H1 (cell line): ENCODE measurements at regions not wholly inside any gene's neighbourhood (a gene's known extent, or its start where the extent isn't known, plus 50 kb on each side); places are given as distances from the start of the nearest gene placed in this dataset.

Source experiments
- CTCF ChIA-PET: fragments of 300-600 bp; sonication (Branson Sonifier 250); formaldehyde crosslinking; loops from one replicate; lab custom pipeline; 2021; ENCODE audit not compliant: partially characterized antibody; lab: Charles Lee
- POLR2A ChIA-PET: fragments of 300-600 bp; sonication (Branson Sonifier 250); formaldehyde crosslinking; loops from one replicate; lab custom pipeline; 2021; ENCODE audit warnings: inconsistent platforms; ENCODE audit not compliant: partially characterized antibody; lab: Charles Lee
- DNase-seq, 2 experiments: peaks; one replicate each; pipeline versions ENCODE4 v3.0.0 to v3.0.0-alpha.2; 2010 to 2022; ENCODE audit warnings: low spot score in 2 of 2, low read depth in 1 of 2, mixed read lengths in 1 of 2
- FAIRE-seq: peaks from 2 replicates; lab custom pipeline; 2011; peaks lifted over from hg19 to GRCh38; lab: Jason Lieb, UNC
- H2AFZ ChIP-seq: 2 replicates; pipeline ENCODE4 v1.8.1; 2012; ENCODE audit warnings: low read length, inconsistent platforms
- H2AK5ac ChIP-seq: 2 replicates; pipeline ENCODE4 v1.6.1; 2013; ENCODE audit warnings: low read depth, low read length
- H2BK120ac ChIP-seq: replicated peaks from 2 replicates; pipeline ENCODE3; 2013; ENCODE audit warnings: low read depth, low read length, inconsistent platforms
- H2BK12ac ChIP-seq: 2 replicates; pipeline ENCODE4 v1.6.1; 2013; ENCODE audit warnings: low read depth, low read length
- H2BK15ac ChIP-seq: 2 replicates; pipeline ENCODE4 v1.6.1; 2013; ENCODE audit warnings: low read length
- H2BK20ac ChIP-seq: 2 replicates; pipeline ENCODE4 v1.6.1; 2013; ENCODE audit warnings: low read length
- H2BK5ac ChIP-seq: 2 replicates; pipeline ENCODE4 v1.6.1; 2013; ENCODE audit warnings: low read depth, low read length
- H3K14ac ChIP-seq: 2 replicates; pipeline ENCODE4 v1.6.1; 2013; ENCODE audit warnings: inconsistent platforms; ENCODE audit not compliant: insufficient read length
- H3K18ac ChIP-seq: 2 replicates; pipeline ENCODE4 v1.6.1; 2013; ENCODE audit warnings: low read length; ENCODE audit errors: extremely low read depth
- H3K23ac ChIP-seq: 2 replicates; pipeline ENCODE4 v1.6.1; 2013; ENCODE audit warnings: inconsistent platforms; ENCODE audit not compliant: insufficient read length
- H3K23me2 ChIP-seq: 2 replicates; pipeline ENCODE4 v1.6.1; 2013; ENCODE audit warnings: low read depth, low read length
- H3K27ac ChIP-seq: 2 replicates; pipeline ENCODE4 v1.6.1; 2011; ENCODE audit warnings: low read depth, low read length, inconsistent platforms
- H3K27me3 ChIP-seq, 4 experiments: replicated peaks in 1 of 4; 1 replicate in 1 of 4; 2 replicates in 3 of 4; pipeline versions ENCODE4 v1.6.1 to v1.8.1; 2011 to 2013; ENCODE audit warnings: low read length in 3 of 4, mild to moderate bottlenecking in 3 of 4, inconsistent platforms in 2 of 4, mixed read lengths in 2 of 4, moderate library complexity in 1 of 4; ENCODE audit not compliant: control insufficient read depth in 3 of 4, insufficient read depth in 3 of 4; ENCODE audit errors: extremely low read depth in 1 of 4
- H3K36me3 ChIP-seq, 4 experiments: 2 replicates each; pipeline versions ENCODE4 v1.6.1 to v1.8.1; 2011 to 2013; ENCODE audit warnings: mild to moderate bottlenecking in 4 of 4, low read length in 3 of 4, moderate library complexity in 2 of 4, control low read depth in 1 of 4, inconsistent platforms in 1 of 4; ENCODE audit not compliant: insufficient read depth in 4 of 4, control insufficient read depth in 2 of 4
- H3K4ac ChIP-seq: replicated peaks from 2 replicates; pipeline ENCODE3; 2013; ENCODE audit warnings: low read length, low read depth, mixed read lengths, inconsistent platforms; ENCODE audit not compliant: insufficient read length
- H3K4me1 ChIP-seq, 4 experiments: replicated peaks in 1 of 4; 1 replicate in 1 of 4; 2 replicates in 3 of 4; pipeline versions ENCODE4 v1.6.1 to v1.8.1; 2011 to 2013; ENCODE audit warnings: low read length in 3 of 4, inconsistent platforms in 2 of 4, mixed read lengths in 1 of 4; ENCODE audit not compliant: insufficient read depth in 4 of 4, control insufficient read depth in 3 of 4
- H3K4me2 ChIP-seq, 2 experiments: 2 replicates each; pipeline versions ENCODE4 v1.6.1 to v1.8.1; 2011 to 2013; ENCODE audit warnings: low read depth in 2 of 2, low read length in 2 of 2, control low read depth in 1 of 2, inconsistent platforms in 1 of 2, mild to moderate bottlenecking in 1 of 2; ENCODE audit not compliant: insufficient read depth in 1 of 2
- H3K4me3 ChIP-seq, 4 experiments: fragments of 200-600, 300-600 bp in 1 of 4; sonication (generic), shearing (Covaris generic), sonication (Bioruptor Twin) in 1 of 4; 2 replicates each; pipeline versions ENCODE4 v1.5.1 to v1.8.1; 2011 to 2016; ENCODE audit warnings: low read length in 4 of 4, low read depth in 3 of 4, control low read depth in 2 of 4, inconsistent platforms in 2 of 4, mild to moderate bottlenecking in 2 of 4, mixed read lengths in 1 of 4, moderate library complexity in 1 of 4; ENCODE audit not compliant: insufficient read depth in 2 of 4; ENCODE audit errors: extremely low read depth in 1 of 4
- H3K56ac ChIP-seq: replicated peaks from 2 replicates; pipeline ENCODE3; 2013; ENCODE audit warnings: low read depth, mild to moderate bottlenecking, mixed read lengths, low read length, inconsistent platforms; ENCODE audit not compliant: insufficient read length
- H3K79me1 ChIP-seq: 2 replicates; pipeline ENCODE4 v1.6.1; 2013; ENCODE audit warnings: low read depth, low read length, control low read depth
- H3K79me2 ChIP-seq, 2 experiments: 2 replicates each; pipeline versions ENCODE4 v1.6.1 to v1.8.1; 2012 to 2013; ENCODE audit warnings: low read length in 2 of 2, mild to moderate bottlenecking in 2 of 2, inconsistent platforms in 1 of 2; ENCODE audit not compliant: insufficient read depth in 2 of 2, control insufficient read depth in 1 of 2
- H3K9ac ChIP-seq, 4 experiments: replicated peaks in 1 of 4; 1 replicate in 1 of 4; 2 replicates in 3 of 4; pipeline versions ENCODE4 v1.6.1 to v1.8.1; 2011 to 2013; ENCODE audit warnings: low read depth in 3 of 4, low read length in 3 of 4, control low read depth in 2 of 4, mild to moderate bottlenecking in 2 of 4, moderate library complexity in 2 of 4, inconsistent platforms in 1 of 4; ENCODE audit errors: extremely low read depth in 1 of 4
- H3K9me3 ChIP-seq, 2 experiments: 2 replicates each; pipeline versions ENCODE4 v1.6.1 to v1.8.1; 2012 to 2013; ENCODE audit warnings: mild to moderate bottlenecking in 2 of 2, moderate library complexity in 2 of 2, control low read depth in 1 of 2, inconsistent platforms in 1 of 2, low read depth in 1 of 2, low read length in 1 of 2, mixed read lengths in 1 of 2; ENCODE audit not compliant: insufficient read depth in 2 of 2
- H4K20me1 ChIP-seq, 2 experiments: replicated peaks in 1 of 2; 2 replicates each; pipeline versions ENCODE3 to v1.8.1; 2011 to 2013; ENCODE audit warnings: inconsistent platforms in 2 of 2, low read length in 2 of 2, mild to moderate bottlenecking in 1 of 2; ENCODE audit not compliant: insufficient read depth in 2 of 2, control insufficient read depth in 1 of 2
- H4K5ac ChIP-seq: 2 replicates; pipeline ENCODE4 v1.6.1; 2013; ENCODE audit warnings: low read length, low read depth, mixed read lengths, inconsistent platforms; ENCODE audit not compliant: insufficient read length
- H4K8ac ChIP-seq: 2 replicates; pipeline ENCODE4 v1.8.0; 2013; ENCODE audit warnings: mild to moderate bottlenecking, moderate library complexity, low read length, inconsistent platforms; ENCODE audit not compliant: insufficient read depth; ENCODE audit errors: extremely low read depth
- H4K91ac ChIP-seq: replicated peaks from 2 replicates; pipeline ENCODE3; 2013; ENCODE audit warnings: low read length, mixed read lengths, inconsistent platforms; ENCODE audit not compliant: insufficient read length
- BCL11A ChIP-seq, 2 experiments: IDR thresholded peaks; one replicate each; pipeline ENCODE4 v1.6.1; 2011; ENCODE audit warnings: low read depth in 2 of 2, low read length in 2 of 2, mild to moderate bottlenecking in 2 of 2
- BRCA1 ChIP-seq: IDR thresholded peaks from 2 replicates; pipeline ENCODE4 v1.6.1; 2012; ENCODE audit warnings: low read depth, low read length, improper control_type of control experiment
- CHD2 ChIP-seq: IDR thresholded peaks from 2 replicates; pipeline ENCODE4 v1.6.1; 2012; ENCODE audit warnings: low read length, improper control_type of control experiment
- CREB1 ChIP-seq: IDR thresholded peaks from 2 replicates; pipeline ENCODE4 v1.6.1; 2012; ENCODE audit warnings: inconsistent platforms
- EP300 ChIP-seq, 2 experiments: IDR thresholded peaks; 1 replicate in 1 of 2; 2 replicates in 1 of 2; pipeline ENCODE4 v1.6.1; 2011 to 2012; ENCODE audit warnings: low read depth in 2 of 2, low read length in 2 of 2, mild to moderate bottlenecking in 2 of 2, borderline replicate concordance in 1 of 2, inconsistent platforms in 1 of 2, moderate library complexity in 1 of 2
- EZH2 ChIP-seq: fragments of 200-600 bp; sonication (generic); IDR thresholded peaks from 2 replicates; pipeline ENCODE4 v1.7.1; 2012; ENCODE audit warnings: low read depth, mild to moderate bottlenecking, moderate library complexity, low read length, inconsistent platforms; ENCODE audit not compliant: severe bottlenecking
- FOSL1 ChIP-seq: IDR thresholded peaks from 2 replicates; pipeline ENCODE4 v1.6.1; 2011; ENCODE audit warnings: mild to moderate bottlenecking, low read depth, low read length, moderate library complexity; ENCODE audit not compliant: insufficient read depth
- HDAC2 ChIP-seq, 2 experiments: fragments of 300-600 bp in 1 of 2; sonication (generic) in 1 of 2; IDR thresholded peaks; 2 replicates each; pipeline ENCODE4 v1.6.1; 2011 to 2012; ENCODE audit warnings: low read depth in 2 of 2, low read length in 2 of 2, mild to moderate bottlenecking in 2 of 2, moderate library complexity in 2 of 2, borderline replicate concordance in 1 of 2, inconsistent platforms in 1 of 2
- MAFK ChIP-seq: IDR thresholded peaks from 2 replicates; pipeline ENCODE4 v1.6.1; 2012; ENCODE audit warnings: low read depth, mild to moderate bottlenecking, improper control_type of control experiment, low read length
- PHF8 ChIP-seq: fragments of 200-600 bp; sonication (generic); conservative IDR thresholded peaks from 2 replicates; pipeline ENCODE4 v1.7.1; 2012; ENCODE audit warnings: low read depth, mild to moderate bottlenecking, inconsistent platforms, low read length, moderate library complexity
- RFX5 ChIP-seq: IDR thresholded peaks from 2 replicates; pipeline ENCODE4 v1.6.1; 2011; ENCODE audit warnings: low read depth, low read length, improper control_type of control experiment, borderline replicate concordance
- RXRA ChIP-seq: IDR thresholded peaks from 2 replicates; pipeline ENCODE4 v1.6.1; 2011; ENCODE audit warnings: low read depth, mild to moderate bottlenecking, low read length, moderate library complexity; ENCODE audit not compliant: insufficient read depth
- SAP30 ChIP-seq: fragments of 300-600 bp; sonication (generic); IDR thresholded peaks from 2 replicates; pipeline ENCODE4 v1.7.1; 2012; ENCODE audit warnings: low read length, moderate library complexity, mild to moderate bottlenecking, inconsistent platforms; ENCODE audit not compliant: insufficient read depth, insufficient replicate concordance
- SIRT6 ChIP-seq: IDR thresholded peaks from one replicate; pipeline ENCODE4 v1.7.1; 2012; ENCODE audit warnings: low read length, inconsistent platforms
- ZNF274 ChIP-seq: IDR thresholded peaks from 2 replicates; pipeline ENCODE4 v1.7.0; 2012; ENCODE audit warnings: low read length, borderline replicate concordance; ENCODE audit errors: extremely low read depth
- WGBS, 2 experiments: shearing (Covaris generic) in 1 of 2; methylation state at CpG; one replicate each; pipeline versions ENCODE4 v1.1.6 to v1.1.7; 2013 to 2015; ENCODE audit warnings: low lambda C conversion rate in 2 of 2, mixed read lengths in 2 of 2, inconsistent platforms in 1 of 2, low coverage in 1 of 2, missing lambda C conversion rate in 1 of 2; ENCODE audit not compliant: insufficient replicate concordance in 2 of 2, insufficient coverage in 1 of 2, insufficient read length in 1 of 2; ENCODE audit errors: extremely low coverage in 1 of 2, missing lambda C conversion rate in 1 of 2; 5-methylcytosine and 5-hydroxymethylcytosine counted together

- Histone ChIP-seq H2BK20ac (no peak overlapping the region), H3K14ac (no peak overlapping the region), H3K79me1 (no peaks in the 10 kb centered on the region), H3K79me2 (no peaks in the 10 kb centered on the region), H3K27ac (no peak overlapping the region), H2AK5ac (no peak overlapping the region), H3K36me3 (no peaks in the 10 kb centered on the region), H2BK12ac (no peak overlapping the region), H2BK15ac (no peak overlapping the region), H3K23me2 (no peaks in the 10 kb centered on the region), H4K91ac (no peak overlapping the region), H4K20me1 (no peaks in the 10 kb centered on the region), H3K9ac (no peak overlapping the region), H2AFZ (no peak overlapping the region), H3K56ac (no peak overlapping the region), H3K9me3 (no peaks in the 10 kb centered on the region), H2BK5ac (no peak overlapping the region), H3K23ac (no peak overlapping the region), H3K4ac (no peak overlapping the region), H3K18ac (no peak overlapping the region), H3K27me3 (no peaks in the 10 kb centered on the region), H3K4me2 (no peak overlapping the region), H4K5ac (no peak overlapping the region), H4K8ac (no peak overlapping the region), H2BK120ac (no peak overlapping the region), H3K4me3 (no peak overlapping the region), H3K4me1 (0 out of 7 replicates have a peak, but pooled peaks cover 0 to 4% (median 0%) of the 10 kb centered on the region in 4 experiments)
- WGBS, 2 experiments = 71% methylated on average over 2 of the region's 2 CpGs; no CpG with 5 or more reads in 1 of the 2 experiments
- CTCF ChIA-PET = interaction anchor here (1.1 to 1.3 kb wide), 2 partner anchors 8 to 21 kb away, joined by 3 to 4 read pairs; no protein-coding TSS in a partner anchor
- POLR2A ChIA-PET = no interaction called here
- FAIRE-seq = no peak
- no peak for DNase-seq
- no peak for TF ChIP-seq RFX5
- TF ChIP-seq SAP30 = no peak
- TF ChIP-seq PHF8 = no peak
- TF ChIP-seq EZH2 = no peak
- TF ChIP-seq FOSL1 = no peak
- TF ChIP-seq CREB1 = no peak
- no peak for TF ChIP-seq HDAC2 (IDR thresholded peaks at IDR 0.05; ENCODE audit: borderline replicate concordance in 1 of 2, low read depth in 2 of 2, low read length in 2 of 2)
- TF ChIP-seq BCL11A (IDR thresholded peaks at IDR 0.05; ENCODE audit: low read depth in 2 of 2, low read length in 2 of 2) = no peak
- TF ChIP-seq CHD2 = no peak
- no peak for TF ChIP-seq SIRT6
- TF ChIP-seq EP300 (IDR thresholded peaks at IDR 0.05; ENCODE audit: borderline replicate concordance in 1 of 2, low read depth in 2 of 2, low read length in 2 of 2) = no peak
- TF ChIP-seq RXRA = no peak
- TF ChIP-seq MAFK = no peak
- TF ChIP-seq BRCA1 = no peak
- TF ChIP-seq ZNF274 = no peak
These were observed 123.9 kb upstream of the ARGLU1 start for GRCh38 chr13:106691861-106692260.
